ENCODE measurements at regions not wholly inside any gene's neighbourhood (a gene's known extent, or its start where the extent isn't known, plus 50 kb on each side); places are given as distances from the start of the nearest gene placed in this dataset.
"Not testable (repeated sequence)": the region's sequence is repeated elsewhere in the genome, so short reads cannot be mapped to it uniquely, and the experiment has no call there.

GRCh38 chr11:67871168-67871567 lies 132.7 kb downstream of the UNC93B1 start:
- not testable (repeated sequence) for DNase-seq

GRCh38 chr11:67862896-67863295 lies 141.0 kb downstream of the UNC93B1 start:
- DNase-seq = not testable (repeated sequence)

GRCh38 chr11:67859513-67860161 lies 144.3 kb downstream of the UNC93B1 start:
- peak; percentile 58 for DNase-seq

DNA sequence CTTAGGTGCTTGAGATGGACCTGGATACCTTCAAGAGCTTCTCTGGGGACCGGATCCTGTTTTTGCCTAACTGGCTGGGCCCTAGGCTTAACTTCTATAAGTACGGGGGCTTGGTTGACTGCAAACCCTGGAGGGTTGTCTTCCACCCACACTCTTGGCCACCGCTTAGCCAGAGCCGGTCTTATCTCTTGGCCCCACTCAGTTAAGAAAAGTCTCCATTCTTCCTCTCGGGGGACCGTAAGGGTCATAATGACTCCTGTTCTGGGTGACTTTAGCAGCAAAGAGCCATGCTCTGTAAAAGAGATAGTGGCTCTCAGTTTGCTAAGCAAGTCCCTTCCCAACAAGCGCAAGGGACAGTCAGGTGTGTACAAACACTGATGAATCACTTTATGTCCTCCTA lies 153.2 kb downstream of the UNC93B1 start:
- DNase-seq = not testable (repeated sequence)

DNA sequence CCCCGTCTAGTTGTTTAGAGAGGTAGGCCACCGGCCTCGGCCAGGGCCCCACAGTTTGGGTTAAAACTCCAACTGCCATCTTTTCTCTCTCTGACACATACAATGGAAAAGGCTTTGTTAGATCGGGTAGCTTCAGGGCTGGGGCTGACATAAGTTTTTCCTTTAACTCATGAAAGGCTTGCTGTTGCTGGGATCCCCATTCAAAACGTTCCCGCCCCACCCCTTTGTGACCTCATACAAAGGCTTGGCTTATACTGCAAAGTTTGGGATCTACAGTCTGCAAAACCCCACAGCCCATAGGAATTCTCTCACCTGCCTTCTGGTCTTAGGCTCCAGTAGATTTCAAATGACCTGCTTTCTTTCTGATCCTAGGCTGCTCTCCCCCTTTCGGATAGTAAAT lies 154.1 kb downstream of the UNC93B1 start:
- not testable (repeated sequence) for DNase-seq

DNA sequence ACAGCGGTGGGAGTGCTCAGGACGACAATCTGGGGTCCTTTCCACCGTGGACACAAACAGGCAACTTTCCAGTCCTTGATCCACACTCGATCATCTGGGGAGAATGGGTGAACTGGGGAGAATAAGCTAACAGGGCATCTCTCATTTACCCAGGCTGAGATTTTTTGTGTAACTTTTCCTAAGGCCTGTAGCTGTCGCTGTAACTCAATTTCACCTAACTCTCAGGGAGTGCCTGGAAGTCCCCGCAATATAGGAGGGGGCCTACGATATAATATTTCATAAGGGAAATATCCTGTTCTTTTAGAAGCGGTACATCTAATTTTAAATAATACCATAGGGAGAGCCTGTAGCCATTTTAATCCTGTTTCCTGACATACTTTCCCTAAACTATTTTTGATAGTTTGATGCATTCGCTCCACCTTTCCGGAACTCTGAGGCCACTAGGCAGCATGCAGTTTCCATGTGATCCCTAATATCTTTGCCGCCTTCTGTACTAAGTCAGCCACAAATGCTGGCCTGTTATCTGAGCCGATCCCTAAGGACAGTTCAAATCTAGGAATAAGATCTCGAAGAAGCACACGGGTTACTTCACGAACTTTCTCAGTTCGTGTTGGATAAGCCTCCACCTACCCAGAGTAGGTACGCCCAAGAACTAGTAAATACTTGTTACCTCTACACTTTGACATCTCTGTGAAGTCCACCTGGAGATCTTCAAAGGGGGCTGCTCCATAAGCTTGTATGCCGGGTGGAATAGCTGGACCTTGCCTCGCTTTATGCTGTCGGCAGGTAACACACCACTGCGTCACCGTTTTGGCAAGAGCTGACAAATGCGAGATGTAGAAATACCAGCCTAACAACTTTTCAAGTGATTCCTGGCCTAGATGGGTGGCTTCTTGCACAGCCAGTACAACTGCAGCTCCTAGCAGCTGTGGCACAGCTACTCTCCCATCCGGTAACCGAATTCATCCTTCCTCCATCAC lies 155.7 kb downstream of the UNC93B1 start:
- not testable (repeated sequence) for DNase-seq

DNA sequence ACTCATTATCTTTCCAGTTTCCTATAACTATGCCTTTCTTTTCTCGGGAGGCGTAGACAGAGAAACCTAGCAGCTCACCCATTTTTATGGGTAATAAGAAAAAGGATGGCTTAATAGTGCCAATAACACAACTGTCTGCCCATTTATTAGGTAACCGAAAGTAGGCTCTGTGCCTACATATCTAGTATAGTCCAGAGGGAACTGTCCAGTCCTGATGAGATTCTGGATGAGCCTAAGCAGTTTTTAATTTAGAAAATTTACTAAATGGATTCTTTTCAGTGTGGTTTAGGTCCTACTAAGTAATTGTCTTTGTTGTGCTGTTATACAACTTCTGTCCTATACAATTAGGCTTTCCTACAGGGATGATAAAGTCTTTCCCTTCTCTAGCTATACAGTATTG lies 157.6 kb downstream of the UNC93B1 start:
- not testable (repeated sequence) for DNase-seq

DNA sequence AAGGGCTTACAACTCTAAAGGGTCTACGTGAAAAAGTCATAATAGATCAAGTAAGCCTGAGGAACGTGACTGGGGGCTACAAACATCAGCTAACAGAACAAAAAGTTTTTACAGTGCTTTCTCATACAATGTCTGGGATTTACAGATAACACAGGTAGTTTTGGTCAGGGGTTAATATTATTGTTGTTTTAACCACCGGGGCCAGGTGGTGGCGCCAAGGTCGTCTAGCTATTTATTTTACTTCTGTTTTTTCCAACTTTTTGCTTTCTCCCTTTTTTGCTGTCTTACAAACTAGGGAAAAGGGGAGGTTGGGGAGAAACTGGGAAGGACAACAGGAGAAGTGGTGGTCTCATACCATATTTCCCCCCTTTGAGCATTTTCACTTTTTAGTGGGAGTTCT lies 158.6 kb downstream of the UNC93B1 start:
- DNase-seq = not testable (repeated sequence)

DNA sequence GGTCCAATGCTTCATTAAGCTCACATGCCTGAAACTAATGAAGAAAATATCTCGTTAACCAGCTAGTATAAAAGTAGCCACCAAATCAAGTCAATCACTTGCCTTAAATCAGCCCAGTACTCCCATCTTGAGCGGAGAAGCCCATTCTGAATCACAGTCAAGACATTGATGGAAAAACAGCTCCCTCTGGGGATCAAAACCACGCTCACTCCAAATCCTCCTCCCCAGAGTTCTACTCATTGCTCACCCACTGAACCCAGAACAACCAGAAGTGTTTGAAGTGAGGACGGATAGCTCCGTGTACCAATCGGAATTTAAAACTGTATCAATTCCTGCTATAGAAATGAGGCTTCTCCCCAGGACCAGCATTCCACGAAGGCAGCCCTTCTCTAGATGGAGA lies 163.3 kb downstream of the UNC93B1 start:
- DNase-seq = not testable (repeated sequence)

- DNase-seq = not testable (repeated sequence)
Observed at GRCh38 chr11:67830152-67830551, 155.7 kb upstream of the ALDH3B2 start.

DNA sequence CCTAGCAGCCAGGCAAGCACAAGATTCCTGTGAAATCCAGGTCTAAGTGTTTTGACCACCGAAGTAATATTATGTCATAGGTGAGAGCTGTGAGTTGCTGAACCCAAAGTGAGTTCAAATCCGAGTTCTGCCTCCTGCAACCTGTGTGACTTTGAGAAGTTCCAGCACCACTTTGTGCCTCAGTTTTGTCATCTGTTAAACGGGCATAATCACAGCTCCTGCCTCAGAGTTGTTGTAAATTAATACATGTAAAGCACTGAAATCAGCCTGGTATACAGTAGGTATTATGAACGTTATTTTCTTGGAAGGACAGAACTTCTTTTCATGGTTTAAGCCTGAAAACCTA lies 152.5 kb upstream of the ALDH3B2 start:
- not testable (repeated sequence) for DNase-seq

DNA sequence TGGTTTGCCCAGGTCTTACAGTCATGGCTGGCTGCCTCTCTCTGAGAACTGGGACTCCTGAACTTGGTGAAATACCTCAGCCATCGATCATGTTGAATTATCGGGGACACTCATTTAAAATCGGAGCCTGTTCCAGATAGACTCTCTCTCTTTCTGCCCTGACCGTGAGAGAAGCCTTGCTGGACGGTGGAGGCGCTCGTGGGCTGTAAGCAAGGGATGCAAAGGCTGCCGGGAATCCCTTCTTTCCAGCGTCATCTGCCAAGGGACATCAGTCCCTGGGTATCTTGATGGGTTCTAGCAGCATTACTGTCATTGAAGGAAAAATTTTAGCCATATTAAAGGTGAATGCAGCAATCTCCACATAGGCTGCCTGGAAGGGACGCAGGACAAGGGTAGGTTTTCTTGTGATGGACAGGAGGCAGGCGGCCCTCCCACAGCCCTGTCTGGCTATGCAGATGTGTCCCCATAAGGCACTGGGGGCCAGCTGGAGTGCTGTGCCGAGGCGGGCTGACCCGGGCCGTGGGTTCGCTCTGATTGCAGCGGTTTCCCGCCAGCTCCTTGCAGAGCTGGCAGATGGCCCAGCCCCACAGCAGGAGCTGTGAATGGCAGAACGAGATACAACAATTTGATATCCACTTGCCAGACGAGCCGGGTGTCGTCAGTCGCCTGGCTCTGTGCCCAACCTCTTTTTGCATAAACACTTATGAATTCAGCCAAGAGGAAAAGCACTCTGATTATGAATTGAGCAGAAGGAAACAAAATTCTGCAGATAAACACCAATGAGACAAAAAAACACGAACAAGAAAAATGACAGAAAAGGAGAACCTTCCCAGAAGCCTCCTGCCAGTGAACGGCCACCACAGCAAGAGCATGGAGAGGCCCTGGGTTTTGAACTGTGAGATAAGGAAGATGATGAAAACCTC lies 151.9 kb upstream of the ALDH3B2 start:
- DNase-seq = not testable (repeated sequence)

GRCh38 chr11:67824861-67825260 lies 150.4 kb upstream of the ALDH3B2 start:
- DNase-seq = not testable (repeated sequence)

- no peak for DNase-seq
Observed at GRCh38 chr11:67820081-67820480, 145.7 kb upstream of the ALDH3B2 start.

- DNase-seq = not testable (repeated sequence)
Observed at GRCh38 chr11:67817558-67817957, 143.1 kb upstream of the ALDH3B2 start.

GRCh38 chr11:67809301-67809700 lies 134.9 kb upstream of the ALDH3B2 start:
- DNase-seq = not testable (repeated sequence)

GRCh38 chr11:67807896-67808295 lies 133.5 kb upstream of the ALDH3B2 start:
- not testable (repeated sequence) for DNase-seq

GRCh38 chr11:67806728-67807235 lies 132.4 kb upstream of the ALDH3B2 start:
- not testable (repeated sequence) for DNase-seq

GRCh38 chr11:67806183-67806582 lies 131.8 kb upstream of the ALDH3B2 start:
- DNase-seq = not testable (repeated sequence)

- peak; percentile 99 for DNase-seq
Observed at GRCh38 chr11:67805253-67806126, 131.1 kb upstream of the ALDH3B2 start.

DNA sequence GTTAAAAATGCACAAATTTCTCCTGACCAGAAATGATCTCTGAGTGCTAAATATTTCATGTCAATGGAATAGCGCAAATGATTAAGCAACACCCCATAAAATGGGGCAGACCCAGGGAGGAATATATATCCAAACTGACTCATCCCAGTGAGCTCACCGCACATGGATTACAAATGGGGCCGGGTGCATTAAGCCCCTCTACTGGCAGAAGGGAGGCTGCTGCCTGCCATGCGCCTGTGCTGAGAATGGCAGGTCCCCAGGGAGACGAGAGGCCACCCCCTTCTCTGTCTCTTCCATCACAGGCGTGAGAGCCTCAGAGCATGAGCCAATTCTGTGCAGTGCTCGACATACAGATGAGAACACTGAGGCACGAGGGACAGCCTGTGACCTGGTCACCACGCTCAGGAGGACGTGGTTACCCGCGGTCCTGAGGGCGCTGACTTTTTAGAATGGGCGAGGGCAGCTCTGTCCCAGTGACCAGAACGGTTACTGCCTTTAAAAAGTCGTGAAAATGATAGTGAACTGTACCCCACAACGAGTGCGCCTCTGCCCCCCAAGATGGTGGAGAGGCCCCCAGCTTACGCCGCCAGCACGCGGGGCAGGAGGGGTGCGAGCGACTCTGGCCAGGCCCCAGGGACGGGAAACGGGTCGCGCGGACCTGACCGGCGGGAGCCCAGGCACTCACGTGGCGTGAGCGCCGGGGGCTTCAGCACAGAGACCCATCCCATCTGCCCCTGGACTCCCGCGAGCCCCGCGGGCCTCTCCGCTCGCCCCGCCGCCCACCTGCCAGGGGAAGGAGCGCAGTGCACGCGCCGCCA lies 130.2 kb upstream of the ALDH3B2 start:
- DNase-seq = peak; percentile 31

All from stimulated activated CD4-positive, alpha-beta T cell treated with anti-CD3 and anti-CD28 coated beads, Interleukin-1b, Interleukin-23, amount 100 ng/mL, for 48 hours (primary cell).